Stimulated activated CD4-positive, alpha-beta T cell treated with anti-CD3 and anti-CD28 coated beads, Interleukin-15, amount 100 ng/mL, for 1 hour (primary cell): ENCODE measurements at regions not wholly inside any gene's neighbourhood (a gene's known extent, or its start where the extent isn't known, plus 50 kb on each side); places are given as distances from the start of the nearest gene placed in this dataset.

Source experiments
- DNase-seq, 2 donors: peaks; one replicate each; pipeline ENCODE4 v3.0.0-alpha.2; 2020; ENCODE audit warnings: low read depth in 1 of 2, low spot score in 1 of 2

- no peak for DNase-seq
These were observed 167.9 kb downstream of the TFAP2C start for GRCh38 chr20:56797023-56797422.

GRCh38 chr20:56798634-56799033 lies 169.5 kb downstream of the TFAP2C start:
- DNase-seq, result no peak

GRCh38 chr20:56799187-56799586 lies 170.1 kb downstream of the TFAP2C start:
- no peak for DNase-seq

GRCh38 chr20:56800088-56800487 lies 171.0 kb downstream of the TFAP2C start:
- DNase-seq, result no peak

- DNase-seq, result no peak
These were observed 173.1 kb downstream of the TFAP2C start for GRCh38 chr20:56801971-56802755.

GRCh38 chr20:56802805-56803204 lies 173.7 kb downstream of the TFAP2C start:
- DNase-seq, result no peak

GRCh38 chr20:56805313-56805712 lies 176.2 kb downstream of the TFAP2C start:
- no peak for DNase-seq

- DNase-seq, result no peak
These were observed 176.9 kb downstream of the TFAP2C start for GRCh38 chr20:56805966-56806365.

GRCh38 chr20:56806952-56807517 lies 177.9 kb downstream of the TFAP2C start:
- no peak for DNase-seq

- DNase-seq, result no peak
These were observed 179.1 kb downstream of the TFAP2C start for GRCh38 chr20:56808117-56808725.

GRCh38 chr20:56808732-56809131 lies 179.6 kb downstream of the TFAP2C start:
- no peak for DNase-seq

GRCh38 chr20:56809668-56810067 lies 180.6 kb downstream of the TFAP2C start:
- DNase-seq, result no peak

GRCh38 chr20:56810141-56810540 lies 181.0 kb downstream of the TFAP2C start:
- no peak for DNase-seq

GRCh38 chr20:56815796-56816195 lies 186.7 kb downstream of the TFAP2C start:
- no peak for DNase-seq

- DNase-seq, result no peak
These were observed 187.2 kb downstream of the TFAP2C start for GRCh38 chr20:56816349-56816748.

GRCh38 chr20:56817780-56818675 lies 188.9 kb downstream of the TFAP2C start:
- DNase-seq, result no peak

GRCh38 chr20:56820984-56821383 lies 191.9 kb downstream of the TFAP2C start:
- DNase-seq, result no peak

GRCh38 chr20:56826306-56826704 lies 197.2 kb downstream of the TFAP2C start:
- no peak for DNase-seq

GRCh38 chr20:56826705-56827665 lies 197.9 kb downstream of the TFAP2C start:
- no peak for DNase-seq

GRCh38 chr20:56827763-56828162 lies 198.7 kb downstream of the TFAP2C start:
- no peak for DNase-seq
